GM12878 (cell line): ENCODE measurements at regions not wholly inside any gene's neighbourhood (a gene's known extent, or its start where the extent isn't known, plus 50 kb on each side); places are given as distances from the start of the nearest gene placed in this dataset.

Source experiments
- ATAC-seq: fragments of 200-7000 bp; cut with Tn5 transposase; 3 replicates; pipeline ENCODE4 v1.9.1; 2020; ENCODE audit warnings: mild to moderate bottlenecking, moderate library complexity
- BruUV-seq: library from RNA; stranded (reverse); fragments of 400-500 nt; replicated peaks from 2 replicates; lab custom pipeline; 2021; lab: Mats Ljungman, UMichigan
- CTCF ChIA-PET: fragments of 300-600 bp; sonication (Branson Sonifier 250); formaldehyde crosslinking; extraction: SDS; loops from one replicate; lab custom pipeline; 2021; ENCODE audit warnings: inconsistent platforms; lab: Yijun Ruan, JAX
- POLR2A ChIA-PET: fragments of 350-600 bp; formaldehyde crosslinking; extraction: SDS; loops from one replicate; lab custom pipeline; 2021; ENCODE audit warnings: inconsistent platforms; lab: Charles Lee
- RAD21 ChIA-PET: fragments of 300-600 bp; sonication (Branson Sonifier 250); formaldehyde crosslinking; loops from one replicate; lab custom pipeline; 2023; ENCODE audit warnings: antibody characterized with exemption; ENCODE audit not compliant: unreplicated experiment; lab: Charles Lee
- SMC1A ChIA-PET: fragments of 300-600 bp; sonication (Branson Sonifier 250); formaldehyde crosslinking; loops from one replicate; lab custom pipeline; 2023; ENCODE audit not compliant: unreplicated experiment, uncharacterized antibody; lab: Charles Lee
- DNase-seq: peaks from one replicate; pipeline ENCODE4 v3.0.0-alpha.2; 2011; ENCODE audit warnings: low read depth, low spot score
- FAIRE-seq: peaks from 3 replicates; lab custom pipeline; 2011; peaks lifted over from hg19 to GRCh38; lab: Jason Lieb, UNC
- H2AFZ ChIP-seq: 2 replicates; pipeline ENCODE4 v1.6.0; 2011; ENCODE audit warnings: low read depth, low read length, control low read depth; ENCODE audit not compliant: control insufficient read depth
- H3K27ac ChIP-seq: 2 replicates; pipeline ENCODE4 v1.5.1; 2011; ENCODE audit warnings: control low read depth; ENCODE audit not compliant: control insufficient read depth, insufficient read depth
- H3K27me3 ChIP-seq, 2 experiments: replicated peaks in 1 of 2; 2 replicates each; pipeline versions ENCODE4 v1.6.0 to v1.6.1; 2011; ENCODE audit warnings: low read length in 1 of 2; ENCODE audit not compliant: control insufficient read depth in 2 of 2, insufficient read depth in 2 of 2
- H3K36me3 ChIP-seq, 2 experiments: 2 replicates each; pipeline ENCODE4 v1.5.1; 2011; ENCODE audit warnings: low read length in 1 of 2; ENCODE audit not compliant: control insufficient read depth in 2 of 2, insufficient read depth in 2 of 2
- H3K4me1 ChIP-seq: 2 replicates; pipeline ENCODE4 v1.6.1; 2011; ENCODE audit warnings: mild to moderate bottlenecking, low read length, moderate library complexity, mixed read lengths; ENCODE audit not compliant: control insufficient read depth, insufficient read depth
- H3K4me2 ChIP-seq: 2 replicates; pipeline ENCODE4 v1.6.0; 2011; ENCODE audit warnings: control low read depth; ENCODE audit not compliant: control insufficient read depth, insufficient read depth
- H3K4me3 ChIP-seq: fragments of 200-600 bp; sonication (generic); 2 replicates; pipeline ENCODE4 v1.5.1; 2016
- H3K79me2 ChIP-seq: 2 replicates; pipeline ENCODE4 v1.6.0; 2011; ENCODE audit warnings: low read length; ENCODE audit not compliant: control insufficient read depth, insufficient read depth
- H3K9ac ChIP-seq: 2 replicates; pipeline ENCODE4 v1.8.0; 2011; ENCODE audit warnings: low read length, control low read depth, mixed read lengths; ENCODE audit not compliant: control insufficient read depth, insufficient read depth
- H3K9me3 ChIP-seq: replicated peaks from 3 replicates; pipeline ENCODE4 v1.5.1; 2011; ENCODE audit warnings: mild to moderate bottlenecking, low read length; ENCODE audit not compliant: control insufficient read depth, insufficient read depth
- H4K20me1 ChIP-seq: 2 replicates; pipeline ENCODE4 v1.6.0; 2011; ENCODE audit not compliant: control insufficient read depth, insufficient read depth
- CHD2 ChIP-seq: IDR thresholded peaks from 2 replicates; pipeline ENCODE4 v1.6.1; 2011; ENCODE audit warnings: low read depth, low read length, improper control_type of control experiment, borderline replicate concordance
- CREM ChIP-seq: IDR thresholded peaks from 2 replicates; pipeline ENCODE4 v1.6.1; 2014; ENCODE audit warnings: antibody characterized with exemption, low read depth
- E4F1 ChIP-seq: fragments of 450-650 bp; IDR thresholded peaks from 2 replicates; pipeline ENCODE4 v1.6.1; 2018; ENCODE audit warnings: borderline replicate concordance, mild to moderate bottlenecking; ENCODE audit not compliant: partially characterized antibody
- NBN ChIP-seq: fragments of 450-650 bp; IDR thresholded peaks from 2 replicates; pipeline ENCODE4 v1.6.1; 2016
- PKNOX1 ChIP-seq: fragments of 450-650 bp; IDR thresholded peaks from 2 replicates; pipeline ENCODE4 v1.6.1; 2016; ENCODE audit warnings: mild to moderate bottlenecking
- RCOR1 ChIP-seq: conservative IDR thresholded peaks from 2 replicates; pipeline ENCODE4 v1.6.1; 2012; ENCODE audit warnings: low read depth, low read length, improper control_type of control experiment
- SKIL ChIP-seq: fragments of 450-650 bp; IDR thresholded peaks from 2 replicates; pipeline ENCODE4 v1.6.1; 2017; ENCODE audit warnings: mild to moderate bottlenecking, low read depth, inconsistent platforms; ENCODE audit not compliant: poor library complexity, severe bottlenecking
- WGBS: methylation state at CpG from one replicate; pipeline ENCODE4 v1.1.6; 2016; ENCODE audit warnings: low lambda C conversion rate; ENCODE audit not compliant: insufficient replicate concordance, insufficient coverage; ENCODE audit errors: missing lambda C conversion rate; 5-methylcytosine and 5-hydroxymethylcytosine counted together
- in situ Hi-C: fragments of 300-500 bp; cut with MboI; formaldehyde crosslinking; loops from 9 replicates; pipeline ENCODE4 v1.14.3; 2018; ENCODE audit warnings: mixed read lengths
- intact Hi-C: fragments of 100-400 bp; cut with micrococcal nuclease; formaldehyde crosslinking; loops from one replicate; pipeline ENCODE4 v1.14.2; 2022; ENCODE audit not compliant: unreplicated experiment
- TF ChIP-seq, protein P1 (sequence below): fragments of 450-650 bp; IDR thresholded peaks from 2 replicates; pipeline ENCODE4 v1.6.1; 2018; ENCODE audit warnings: mild to moderate bottlenecking, low read depth, moderate library complexity; ENCODE audit not compliant: partially characterized antibody

- Histone ChIP-seq H3K4me3 (no peak overlapping the region), H2AFZ (no peak overlapping the region), H3K79me2 (no peaks in the 10 kb centered on the region), H3K9ac (no peak overlapping the region), H3K27me3 (peaks cover 0 to 5% of the 10 kb centered on the region in 2 experiments; a peak in 3 of 4 replicates), H3K27ac (no peak overlapping the region), H4K20me1 (no peaks in the 10 kb centered on the region), H3K4me1 (no peaks in the 10 kb centered on the region), H3K9me3 (no peaks in the 10 kb centered on the region), H3K4me2 (no peak overlapping the region), H3K36me3 (no peaks in the 10 kb centered on the region)
- CTCF ChIA-PET: interaction anchor here (0.7 kb wide), 1 partner anchor 342 kb away, joined by 3 read pairs; no protein-coding TSS in a partner anchor
- POLR2A ChIA-PET: interaction anchor here (0.5 kb wide), 1 partner anchor 30 kb away, joined by 3 read pairs; no protein-coding TSS in a partner anchor
- intact Hi-C loops: no loop called here
- in situ Hi-C loops: no loop called here
- no peak for ATAC-seq
- RAD21 ChIA-PET: no interaction called here
- no peak for DNase-seq
- no peak for FAIRE-seq
- BruUV-seq: no TSS peak
- WGBS: under 1% methylated on average over 6 of the region's 6 CpGs
- no peak for TF ChIP-seq NBN
- TF ChIP-seq E4F1: no peak
- TF ChIP-seq PKNOX1: no peak
- TF ChIP-seq, protein P1, sequence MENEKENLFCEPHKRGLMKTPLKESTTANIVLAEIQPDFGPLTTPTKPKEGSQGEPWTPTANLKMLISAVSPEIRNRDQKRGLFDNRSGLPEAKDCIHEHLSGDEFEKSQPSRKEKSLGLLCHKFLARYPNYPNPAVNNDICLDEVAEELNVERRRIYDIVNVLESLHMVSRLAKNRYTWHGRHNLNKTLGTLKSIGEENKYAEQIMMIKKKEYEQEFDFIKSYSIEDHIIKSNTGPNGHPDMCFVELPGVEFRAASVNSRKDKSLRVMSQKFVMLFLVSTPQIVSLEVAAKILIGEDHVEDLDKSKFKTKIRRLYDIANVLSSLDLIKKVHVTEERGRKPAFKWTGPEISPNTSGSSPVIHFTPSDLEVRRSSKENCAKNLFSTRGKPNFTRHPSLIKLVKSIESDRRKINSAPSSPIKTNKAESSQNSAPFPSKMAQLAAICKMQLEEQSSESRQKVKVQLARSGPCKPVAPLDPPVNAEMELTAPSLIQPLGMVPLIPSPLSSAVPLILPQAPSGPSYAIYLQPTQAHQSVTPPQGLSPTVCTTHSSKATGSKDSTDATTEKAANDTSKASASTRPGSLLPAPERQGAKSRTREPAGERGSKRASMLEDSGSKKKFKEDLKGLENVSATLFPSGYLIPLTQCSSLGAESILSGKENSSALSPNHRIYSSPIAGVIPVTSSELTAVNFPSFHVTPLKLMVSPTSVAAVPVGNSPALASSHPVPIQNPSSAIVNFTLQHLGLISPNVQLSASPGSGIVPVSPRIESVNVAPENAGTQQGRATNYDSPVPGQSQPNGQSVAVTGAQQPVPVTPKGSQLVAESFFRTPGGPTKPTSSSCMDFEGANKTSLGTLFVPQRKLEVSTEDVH: no peak
- no peak for TF ChIP-seq CHD2
- no peak for TF ChIP-seq RCOR1
- no peak for TF ChIP-seq CREM
- TF ChIP-seq SKIL: no peak
- TF ChIP-seq, all 136 proteins: peak for 0
- SMC1A ChIA-PET: no interaction called here
Measured at GRCh38 chr1:22362626-22363402, 88.8 kb upstream of the ZBTB40 start.
